ENCODE measurements at regions not wholly inside any gene's neighbourhood (a gene's known extent, or its start where the extent isn't known, plus 50 kb on each side); places are given as distances from the start of the nearest gene placed in this dataset.

DNA sequence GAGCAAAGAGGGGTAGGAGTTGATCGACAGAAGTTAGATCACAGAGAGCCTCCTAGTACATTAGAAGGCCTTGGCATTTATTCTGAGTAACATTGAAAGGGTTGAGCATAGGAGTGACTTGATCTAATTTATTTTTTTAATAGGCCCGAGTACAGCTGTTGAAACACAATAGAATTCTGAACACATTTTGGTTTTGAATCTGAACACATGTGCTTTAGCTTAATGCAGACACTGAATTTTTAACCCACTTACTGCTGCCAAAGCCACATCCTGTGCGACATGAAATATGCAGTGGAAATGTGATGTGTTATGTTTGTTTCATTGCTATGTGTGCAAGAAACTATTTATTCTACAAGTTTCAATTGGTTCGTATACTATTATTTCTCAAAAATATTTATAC is 1505.9 kb downstream of the PCDH9 start:
- TF ChIP-seq POLR2AphosphoS5 (IDR thresholded peaks at IDR 0.05) (no peak), EP300 (IDR thresholded peaks at IDR 0.05) (no peak), POLR2A (IDR thresholded peaks at IDR 0.05; ENCODE audit: low read depth) (no peak)
- TF ChIP-seq, protein P1, sequence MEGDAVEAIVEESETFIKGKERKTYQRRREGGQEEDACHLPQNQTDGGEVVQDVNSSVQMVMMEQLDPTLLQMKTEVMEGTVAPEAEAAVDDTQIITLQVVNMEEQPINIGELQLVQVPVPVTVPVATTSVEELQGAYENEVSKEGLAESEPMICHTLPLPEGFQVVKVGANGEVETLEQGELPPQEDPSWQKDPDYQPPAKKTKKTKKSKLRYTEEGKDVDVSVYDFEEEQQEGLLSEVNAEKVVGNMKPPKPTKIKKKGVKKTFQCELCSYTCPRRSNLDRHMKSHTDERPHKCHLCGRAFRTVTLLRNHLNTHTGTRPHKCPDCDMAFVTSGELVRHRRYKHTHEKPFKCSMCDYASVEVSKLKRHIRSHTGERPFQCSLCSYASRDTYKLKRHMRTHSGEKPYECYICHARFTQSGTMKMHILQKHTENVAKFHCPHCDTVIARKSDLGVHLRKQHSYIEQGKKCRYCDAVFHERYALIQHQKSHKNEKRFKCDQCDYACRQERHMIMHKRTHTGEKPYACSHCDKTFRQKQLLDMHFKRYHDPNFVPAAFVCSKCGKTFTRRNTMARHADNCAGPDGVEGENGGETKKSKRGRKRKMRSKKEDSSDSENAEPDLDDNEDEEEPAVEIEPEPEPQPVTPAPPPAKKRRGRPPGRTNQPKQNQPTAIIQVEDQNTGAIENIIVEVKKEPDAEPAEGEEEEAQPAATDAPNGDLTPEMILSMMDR (IDR thresholded peaks at IDR 0.05), result no peak
- 64% methylated on average over 4 of the region's 4 CpGs for WGBS
- Histone ChIP-seq H3K27me3 (no peaks in the 10 kb centered on the region), H3K27ac (replicated peaks in 1 of 4) (no peak overlapping the region), H3K4me1 (no peaks in the 10 kb centered on the region), H3K9me3 (no peaks in the 10 kb centered on the region), H3K4me3 (no peak overlapping the region), H3K36me3 (no peaks in the 10 kb centered on the region)
- intact Hi-C loops (cut with DNase I), result no loop called here
- no peak for DNase-seq (ENCODE audit: extremely low spot score)

DNA sequence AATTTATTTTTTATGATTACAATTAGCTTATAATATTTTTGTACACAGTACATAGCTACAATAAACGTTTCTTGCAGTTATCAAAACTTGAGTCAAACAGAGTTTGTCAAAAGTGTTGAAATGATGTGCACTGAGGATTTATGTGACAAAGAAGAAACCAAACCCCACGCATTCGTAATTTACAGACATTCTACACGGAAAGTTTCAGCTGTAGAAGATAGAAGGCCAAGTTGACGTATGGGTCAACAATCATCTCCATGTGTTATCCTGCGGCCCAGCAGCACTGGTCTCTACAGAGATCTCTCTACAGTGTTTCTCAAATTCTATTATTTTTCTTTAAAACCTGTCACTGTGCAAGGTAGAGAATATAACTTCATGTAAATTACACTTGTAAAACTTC is 1507.6 kb downstream of the PCDH9 start:
- no peak overlapping the region for H3K4me3 ChIP-seq
- H3K9me3 ChIP-seq, result no peaks in the 10 kb centered on the region
- no peak overlapping the region for H3K27ac ChIP-seq (replicated peaks in 1 of 4)
- intact Hi-C loops (cut with DNase I), result no loop called here
- TF ChIP-seq EP300 (IDR thresholded peaks at IDR 0.05) (no peak), POLR2A (IDR thresholded peaks at IDR 0.05; ENCODE audit: low read depth) (no peak), POLR2AphosphoS5 (IDR thresholded peaks at IDR 0.05) (no peak)
- TF ChIP-seq, protein P1 (IDR thresholded peaks at IDR 0.05), result no peak
- no peaks in the 10 kb centered on the region for H3K4me1 ChIP-seq
- no peaks in the 10 kb centered on the region for H3K27me3 ChIP-seq
- H3K36me3 ChIP-seq, result no peaks in the 10 kb centered on the region
- DNase-seq (ENCODE audit: extremely low spot score), result no peak
- WGBS, result 85% methylated on average over 6 of the region's 6 CpGs

DNA sequence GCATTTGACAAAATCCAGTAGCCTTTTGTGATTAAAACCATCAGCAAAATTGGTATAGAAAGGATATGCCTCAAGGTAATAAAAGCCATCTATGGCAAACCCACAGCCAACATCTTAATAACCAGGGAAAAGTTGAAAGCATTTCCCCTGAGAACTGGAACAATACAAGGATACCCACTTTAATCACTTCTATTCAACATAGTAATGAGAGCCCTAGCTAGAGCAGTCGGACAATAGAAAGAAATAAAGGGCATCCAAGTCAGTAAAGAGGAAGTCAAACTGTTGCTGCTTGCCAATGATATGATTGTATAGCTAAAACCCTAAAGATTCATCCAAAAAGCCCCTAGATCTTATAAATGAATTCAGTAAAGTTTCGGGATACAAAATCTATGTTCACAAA is 1510.3 kb downstream of the PCDH9 start:
- Histone ChIP-seq H3K27me3 (no peaks in the 10 kb centered on the region), H3K9me3 (no peaks in the 10 kb centered on the region), H3K4me3 (no peak overlapping the region), H3K27ac (replicated peaks in 1 of 4) (no peak overlapping the region), H3K36me3 (no peaks in the 10 kb centered on the region), H3K4me1 (no peaks in the 10 kb centered on the region)
- DNase-seq (ENCODE audit: extremely low spot score), result no peak
- no peak for TF ChIP-seq POLR2AphosphoS5 (IDR thresholded peaks at IDR 0.05)
- TF ChIP-seq EP300 (IDR thresholded peaks at IDR 0.05), result no peak
- no peak for TF ChIP-seq POLR2A (IDR thresholded peaks at IDR 0.05; ENCODE audit: low read depth)
- TF ChIP-seq, protein P1 (IDR thresholded peaks at IDR 0.05), result no peak
- intact Hi-C loops (cut with DNase I), result no loop called here
- 84% methylated on average over 2 of the region's 2 CpGs for WGBS

DNA sequence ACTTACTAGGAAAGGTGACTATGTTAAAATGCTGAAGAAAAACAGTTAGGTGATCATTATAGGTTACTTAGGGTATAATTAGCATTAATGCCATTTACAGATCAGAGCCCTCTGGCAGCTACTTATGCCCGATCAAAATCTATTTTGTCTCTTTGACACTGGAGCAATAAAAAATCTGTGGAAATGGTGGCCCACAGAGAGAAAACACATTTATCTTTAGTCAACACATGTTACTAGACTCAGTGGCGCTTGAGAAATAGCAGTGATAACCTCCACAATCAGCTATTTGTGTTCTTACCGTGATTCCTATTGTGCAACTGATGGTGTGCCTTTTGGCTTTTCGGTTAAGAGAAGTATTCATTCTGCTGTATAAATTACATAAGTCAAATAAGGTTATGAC is 1519.6 kb downstream of the PCDH9 start:
- WGBS, result 61% methylated on average over 4 of the region's 4 CpGs
- no peak for DNase-seq (ENCODE audit: extremely low spot score)
- Histone ChIP-seq H3K4me1 (no peaks in the 10 kb centered on the region), H3K27me3 (no peaks in the 10 kb centered on the region), H3K4me3 (no peak overlapping the region), H3K9me3 (no peaks in the 10 kb centered on the region), H3K36me3 (no peaks in the 10 kb centered on the region), H3K27ac (replicated peaks in 1 of 4) (no peak overlapping the region)
- TF ChIP-seq POLR2AphosphoS5 (IDR thresholded peaks at IDR 0.05) (no peak), POLR2A (IDR thresholded peaks at IDR 0.05; ENCODE audit: low read depth) (no peak), EP300 (IDR thresholded peaks at IDR 0.05) (no peak)
- intact Hi-C loops (cut with DNase I), result no loop called here

DNA sequence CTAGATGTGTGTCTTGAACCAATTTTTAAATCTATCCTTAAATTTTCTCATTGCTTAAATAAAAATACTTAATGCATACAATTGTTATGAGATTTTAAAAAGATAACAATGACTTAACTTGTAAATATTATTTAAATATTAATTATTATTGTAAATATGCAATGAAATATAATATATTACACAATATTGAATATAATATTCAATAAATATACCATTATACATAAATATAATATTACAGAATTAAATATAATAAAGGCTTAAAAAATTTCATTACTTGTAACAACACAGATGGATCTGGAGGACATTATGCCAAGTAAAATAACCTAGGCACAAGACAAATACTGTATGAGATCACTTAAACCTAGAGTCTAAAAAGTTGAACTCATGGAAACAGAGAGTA is 1532.3 kb downstream of the PCDH9 start:
- H3K27me3 ChIP-seq, result no peaks in the 10 kb centered on the region
- TF ChIP-seq POLR2AphosphoS5 (IDR thresholded peaks at IDR 0.05), result no peak
- TF ChIP-seq, protein P1 (IDR thresholded peaks at IDR 0.05), result no peak
- TF ChIP-seq POLR2A (IDR thresholded peaks at IDR 0.05; ENCODE audit: low read depth), result no peak
- no peak for TF ChIP-seq EP300 (IDR thresholded peaks at IDR 0.05)
- no peak for DNase-seq (ENCODE audit: extremely low spot score)
- H3K9me3 ChIP-seq, result no peaks in the 10 kb centered on the region
- H3K4me3 ChIP-seq, result no peak overlapping the region
- no peaks in the 10 kb centered on the region for H3K36me3 ChIP-seq
- no peak overlapping the region for H3K27ac ChIP-seq (replicated peaks in 1 of 4)
- no peaks in the 10 kb centered on the region for H3K4me1 ChIP-seq
- intact Hi-C loops (cut with DNase I), result no loop called here

Measured in esophagus muscularis mucosa (tissue), 4 donors.